DMS79 (cell line): ENCODE measurements at regions not wholly inside any gene's neighbourhood (a gene's known extent, or its start where the extent isn't known, plus 50 kb on each side); places are given as distances from the start of the nearest gene placed in this dataset.
A peak's percentile ranks its signal among the peaks of the same experiment; 100 is the strongest.

ENCODE experiments used
- DNase-seq: peaks from one replicate; lab custom pipeline; 2025; lab: John Stamatoyannopoulos, UW

- no peak for DNase-seq
Measured at GRCh38 chr18:45435810-45436209, 179.5 kb upstream of the SLC14A2 start.

GRCh38 chr18:45437366-45437765 is 177.9 kb upstream of the SLC14A2 start:
- DNase-seq = no peak

GRCh38 chr18:45439851-45440645 is 175.2 kb upstream of the SLC14A2 start:
- no peak for DNase-seq

DNA sequence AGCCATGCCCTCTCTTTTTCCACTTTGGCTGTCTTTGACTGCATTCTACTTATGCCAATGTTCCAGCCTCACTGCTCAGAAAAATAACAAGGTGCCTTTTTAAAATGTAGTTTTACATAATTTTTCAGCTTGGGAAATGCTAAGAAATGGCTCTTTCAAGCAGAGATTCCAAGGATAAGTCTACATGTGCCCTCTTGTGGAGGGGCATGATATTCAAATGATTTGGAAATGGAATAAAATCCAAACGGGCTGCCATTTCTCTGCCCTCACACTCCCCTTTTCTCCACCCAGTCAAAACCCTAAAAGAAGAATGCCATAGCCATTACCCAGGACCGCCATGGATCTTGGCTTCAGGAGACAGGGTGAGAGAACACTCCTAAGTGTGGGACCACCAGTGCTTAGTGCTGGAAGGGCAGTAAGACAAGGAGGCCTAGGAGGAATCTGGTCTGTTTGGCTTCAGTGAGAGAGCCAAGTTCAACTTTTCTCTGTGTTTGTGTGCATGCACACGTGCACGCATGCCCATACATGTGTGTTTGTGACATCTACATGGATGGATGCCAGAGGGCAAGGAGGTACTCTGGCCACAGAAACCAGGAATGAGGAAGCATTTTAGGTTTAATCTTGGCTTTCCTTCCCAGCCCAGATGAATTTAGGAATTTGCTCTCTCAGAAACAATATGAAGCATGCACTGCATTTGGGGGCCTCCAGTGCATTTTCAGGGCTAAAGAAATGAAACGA is 174.0 kb upstream of the SLC14A2 start:
- no peak for DNase-seq

GRCh38 chr18:45444040-45444439 is 171.2 kb upstream of the SLC14A2 start:
- no peak for DNase-seq

- DNase-seq = no peak
Measured at GRCh38 chr18:45447355-45448265, 167.7 kb upstream of the SLC14A2 start.

DNA sequence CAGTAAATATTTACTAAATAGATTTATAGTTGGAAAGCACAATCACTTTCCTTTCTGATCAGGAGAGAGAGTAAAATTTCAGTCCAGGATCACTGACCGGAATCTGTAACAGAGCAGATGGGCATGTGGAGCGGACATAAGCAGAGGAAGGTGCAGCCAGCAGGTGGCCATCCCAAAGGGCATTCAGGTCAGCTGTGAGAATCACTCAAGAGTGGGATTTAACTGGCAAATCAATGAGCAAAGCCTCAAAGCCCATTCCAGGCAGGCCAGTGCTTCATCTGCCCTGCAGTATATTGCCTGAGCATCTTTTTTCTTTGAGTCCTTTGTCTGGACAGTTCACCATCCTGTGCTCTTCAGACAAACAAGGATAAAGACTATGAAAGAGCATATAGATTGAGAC is 166.4 kb upstream of the SLC14A2 start:
- no peak for DNase-seq

DNA sequence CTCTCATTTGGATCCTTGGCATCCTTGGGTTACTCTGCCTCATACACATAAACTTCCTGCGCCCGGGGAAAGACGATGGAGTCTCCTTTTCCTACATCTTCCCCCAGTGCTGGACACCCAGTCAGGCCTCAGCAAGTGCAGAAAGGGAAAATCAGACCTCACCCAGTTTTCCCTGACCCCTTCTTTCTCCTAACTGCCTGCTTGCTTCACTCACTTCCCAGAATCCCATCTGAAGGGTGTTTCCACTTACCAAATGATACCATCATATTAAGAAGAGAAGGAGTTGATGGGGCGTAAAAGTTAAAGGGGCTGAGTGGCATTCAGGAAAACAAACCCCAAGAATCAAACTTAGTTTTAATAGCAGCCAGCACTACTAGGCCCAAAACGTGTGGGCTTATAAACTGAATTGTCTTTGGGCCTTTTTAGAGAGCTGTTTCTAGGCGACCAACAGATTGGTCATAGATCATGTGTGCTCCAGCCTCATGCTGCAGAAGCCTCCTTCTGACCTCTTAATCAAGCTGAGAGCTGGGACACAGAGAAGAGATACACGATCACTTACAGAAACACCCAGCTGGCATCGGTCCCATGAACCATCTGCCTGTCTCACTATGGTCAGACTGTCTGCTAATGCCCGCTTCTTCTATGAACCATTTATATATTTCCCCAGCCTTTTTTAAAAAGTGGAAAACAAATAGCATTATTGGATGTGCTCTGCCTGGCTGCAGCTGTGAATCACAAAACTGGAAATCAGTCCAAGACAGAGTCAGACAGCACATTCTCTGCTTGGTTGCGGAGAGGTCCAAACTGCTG is 165.7 kb upstream of the SLC14A2 start:
- DNase-seq = peak; percentile 42

DNA sequence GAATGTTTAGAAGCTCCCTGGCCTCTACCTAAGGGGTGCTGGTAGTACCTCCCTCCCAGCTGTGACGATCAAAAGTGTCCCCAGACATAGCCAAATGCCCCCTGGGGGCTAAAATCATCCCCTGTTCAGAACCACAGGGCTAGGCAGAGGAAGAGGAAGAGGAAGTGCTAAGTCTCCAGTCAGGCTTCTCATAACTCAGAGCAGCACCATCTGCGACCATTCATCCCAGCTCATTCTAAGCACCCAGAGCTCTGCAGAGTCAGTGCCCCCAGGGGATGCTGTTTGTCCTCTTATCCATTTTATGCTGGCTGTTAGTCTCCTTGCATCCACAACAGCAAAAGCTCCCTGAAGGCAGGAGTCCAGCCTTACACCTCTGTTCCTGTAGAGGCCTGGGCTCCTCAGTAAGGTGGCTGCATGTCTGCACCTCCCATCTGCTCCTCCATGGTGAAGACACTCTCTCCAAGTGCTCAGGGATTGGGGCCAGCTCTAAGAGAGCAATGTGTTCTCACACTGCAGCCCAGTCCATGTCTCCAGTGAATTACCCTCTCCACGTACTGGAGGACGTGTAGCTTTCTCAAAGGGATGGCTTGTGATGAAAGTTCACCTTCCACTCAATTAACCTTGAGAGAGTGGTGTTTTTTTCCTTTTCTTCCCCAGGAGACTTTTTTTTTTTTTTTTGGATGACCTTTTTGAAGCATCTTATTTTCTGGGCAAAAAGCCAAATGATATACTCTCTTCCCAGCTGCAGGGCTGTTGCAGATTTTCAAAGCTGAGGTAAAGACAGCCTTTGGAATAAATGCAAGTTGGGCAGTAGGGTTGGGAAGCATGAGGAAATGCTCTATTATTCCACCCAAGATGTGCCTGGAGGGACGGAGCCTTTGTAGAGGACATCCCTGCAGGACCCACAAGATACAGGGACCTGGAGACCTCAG is 158.9 kb upstream of the SLC14A2 start:
- peak; percentile 88 for DNase-seq

DNA sequence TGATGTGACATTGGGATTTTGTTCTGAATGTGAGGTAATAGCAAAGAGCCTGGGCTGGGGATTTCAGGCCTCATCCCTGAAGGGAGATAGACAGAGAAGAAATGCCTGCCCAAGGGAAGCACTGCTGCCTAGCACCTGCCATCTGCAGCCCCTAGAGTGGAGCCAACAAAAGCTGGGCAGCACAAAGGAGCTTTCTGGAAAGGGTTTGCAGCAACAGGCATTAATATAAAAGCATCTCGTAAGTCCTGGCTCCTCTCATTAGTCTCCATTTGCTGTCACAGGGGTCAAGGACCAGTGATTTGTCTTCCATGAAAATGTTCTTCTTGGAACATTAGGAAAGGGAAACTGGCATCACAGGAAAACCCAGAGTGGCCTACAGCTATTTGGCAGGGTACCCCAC is 157.2 kb upstream of the SLC14A2 start:
- no peak for DNase-seq

GRCh38 chr18:45462179-45462578 is 153.1 kb upstream of the SLC14A2 start:
- DNase-seq = no peak

GRCh38 chr18:45463451-45463850 is 151.8 kb upstream of the SLC14A2 start:
- DNase-seq = no peak

GRCh38 chr18:45464619-45465018 is 150.7 kb upstream of the SLC14A2 start:
- DNase-seq = peak; percentile 66

- no peak for DNase-seq
Measured at GRCh38 chr18:45467293-45467692, 148.0 kb upstream of the SLC14A2 start.

- DNase-seq = no peak
Measured at GRCh38 chr18:45467945-45468344, 147.3 kb upstream of the SLC14A2 start.

- no peak for DNase-seq
Measured at GRCh38 chr18:45478889-45479288, 136.4 kb upstream of the SLC14A2 start.

DNA sequence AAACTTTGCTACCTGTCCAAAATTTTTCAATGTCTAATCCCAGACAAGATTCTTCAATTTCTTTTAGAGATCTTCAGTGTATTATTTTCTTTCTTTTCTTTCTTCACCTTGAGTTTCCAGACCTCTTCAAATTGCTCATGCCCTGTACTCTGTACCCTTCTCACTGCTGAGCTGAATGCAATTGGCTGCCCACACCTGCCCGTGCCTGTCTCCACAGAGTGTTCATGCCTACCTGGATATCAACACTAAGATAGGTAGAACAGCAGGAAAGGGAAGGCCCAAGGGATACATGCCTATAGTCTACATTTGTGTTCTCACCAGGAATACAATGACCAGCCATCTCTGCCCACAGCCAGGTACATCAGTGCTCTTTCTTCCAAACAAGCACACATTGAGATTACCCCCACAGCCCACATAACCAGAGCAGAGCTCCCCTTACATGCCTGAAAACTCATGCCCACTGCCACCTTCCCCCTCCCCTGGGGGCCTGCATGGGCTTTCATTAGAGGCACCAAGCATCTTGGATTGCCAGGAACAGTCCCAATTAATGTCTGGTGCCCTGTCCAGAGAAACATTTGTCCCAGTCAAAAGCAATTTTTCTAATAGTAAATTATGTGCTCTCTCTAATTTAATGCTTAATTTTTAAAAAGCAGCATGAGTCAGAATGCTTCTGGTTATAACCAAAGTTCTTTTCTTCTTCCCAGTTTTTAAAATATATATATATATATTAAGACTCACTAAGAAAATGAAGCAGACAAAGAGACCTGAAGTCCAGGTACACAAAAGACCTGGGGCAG is 134.9 kb upstream of the SLC14A2 start:
- DNase-seq = no peak

GRCh38 chr18:45481821-45482220 is 133.5 kb upstream of the SLC14A2 start:
- DNase-seq = no peak

GRCh38 chr18:45482286-45482685 is 133.0 kb upstream of the SLC14A2 start:
- DNase-seq = peak; percentile 12

DNA sequence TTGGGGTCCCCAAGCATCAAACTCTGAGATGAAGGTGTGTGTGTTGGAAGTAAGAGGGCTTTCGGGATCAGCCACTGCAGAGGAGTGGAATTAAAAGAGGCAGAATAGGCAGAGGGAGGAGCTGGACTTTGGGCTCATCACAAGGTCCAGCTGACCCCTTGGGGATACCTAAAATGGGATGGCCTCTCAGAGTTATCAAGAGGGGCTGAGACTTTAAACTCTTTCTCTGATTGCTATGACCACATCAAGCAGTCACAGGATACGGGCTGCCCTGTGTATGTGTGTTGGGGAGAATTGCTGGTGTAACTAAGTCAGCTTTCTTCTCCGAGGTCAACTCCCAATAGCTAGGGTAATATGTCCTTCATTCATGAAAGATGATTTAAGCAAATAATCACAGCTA is 127.7 kb upstream of the SLC14A2 start:
- DNase-seq = no peak
